Retina (tissue), 1 donor: ENCODE measurements at regions not wholly inside any gene's neighbourhood (a gene's known extent, or its start where the extent isn't known, plus 50 kb on each side); places are given as distances from the start of the nearest gene placed in this dataset.

ENCODE experiments used
- DNase-seq: peaks from one replicate; pipeline ENCODE4 v3.0.0-alpha.2; 2016

DNA sequence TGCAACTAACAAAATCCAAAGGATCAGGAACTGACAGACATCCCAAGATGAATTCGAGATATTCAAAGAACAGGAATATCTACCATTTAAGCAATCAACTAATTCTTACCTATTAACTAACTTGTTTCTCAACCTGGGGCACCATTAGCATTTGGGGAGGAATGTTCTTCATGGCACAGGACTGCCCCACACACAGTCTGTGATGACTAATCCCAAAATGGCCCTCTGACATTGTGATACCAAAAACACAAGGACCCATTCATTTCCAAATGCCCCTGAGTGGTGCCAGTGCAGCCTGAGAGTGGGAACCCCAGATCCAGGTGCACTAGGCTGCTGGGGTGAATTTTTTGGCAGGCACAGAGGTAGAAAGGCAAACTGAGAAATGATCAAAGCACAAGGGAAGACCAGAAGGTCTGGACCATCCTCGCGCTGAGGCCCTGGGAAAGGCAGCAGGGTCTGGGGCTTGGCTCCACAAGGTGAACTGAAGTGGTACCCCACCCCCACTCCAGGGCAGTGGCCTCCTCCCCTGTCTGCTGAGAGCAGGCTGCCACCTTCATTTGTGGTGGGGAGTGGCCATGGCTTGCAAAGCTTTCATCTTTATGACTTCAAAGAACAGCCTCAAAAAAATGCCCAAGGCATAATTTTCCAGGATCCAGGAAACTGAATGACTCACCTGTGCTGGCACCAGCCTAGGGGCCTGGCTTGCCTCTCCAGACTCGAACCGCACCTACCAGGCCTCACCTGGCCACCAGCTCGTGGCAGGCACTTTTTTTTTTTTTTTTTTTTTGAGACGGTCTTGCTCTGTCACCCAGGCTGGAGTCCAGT lies 122.4 kb downstream of the BCOR start:
- DNase-seq: no peak

GRCh38 chrX:39981946-39982345 lies 115.8 kb downstream of the BCOR start:
- no peak for DNase-seq

- DNase-seq: no peak
Measured at GRCh38 chrX:39982948-39983347, 114.8 kb downstream of the BCOR start.

GRCh38 chrX:39983715-39984114 lies 114.0 kb downstream of the BCOR start:
- no peak for DNase-seq

DNA sequence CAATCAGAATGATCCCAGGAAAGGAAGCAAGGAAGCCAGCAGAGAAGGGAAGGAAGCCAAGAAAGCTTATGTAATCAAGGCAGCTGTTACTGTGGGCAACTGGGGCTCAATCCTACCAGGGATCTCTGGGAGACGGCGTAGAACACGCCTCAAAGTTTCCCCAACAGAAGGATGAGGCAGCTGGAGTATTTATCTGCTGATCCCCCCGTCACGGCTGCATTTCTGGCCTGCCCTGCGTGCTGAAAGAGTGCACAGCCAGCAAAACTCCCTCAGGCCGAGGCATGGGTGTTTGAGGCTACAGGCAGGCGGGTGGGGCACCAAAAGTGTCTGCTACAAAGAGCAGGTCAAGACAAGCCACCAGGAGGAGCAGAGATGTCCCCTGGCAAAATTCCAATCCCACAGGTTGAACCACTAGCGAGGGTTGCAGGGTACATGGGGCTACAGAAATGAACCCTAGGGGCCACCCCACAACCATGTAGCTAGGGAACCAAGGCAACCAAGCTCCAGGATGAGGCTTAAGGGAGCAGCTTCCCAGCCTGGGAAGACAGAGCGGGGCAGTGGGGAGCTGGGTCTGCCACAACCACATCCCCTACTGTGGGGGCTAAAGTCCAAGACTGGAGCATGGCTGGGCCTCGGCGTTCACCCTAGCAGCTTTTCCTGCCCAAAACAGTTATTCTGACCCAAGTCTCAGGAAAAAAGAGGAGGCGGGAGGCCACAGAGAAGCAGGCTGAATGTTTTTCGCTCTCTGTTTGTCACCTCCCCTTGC lies 113.4 kb downstream of the BCOR start:
- DNase-seq: no peak

DNA sequence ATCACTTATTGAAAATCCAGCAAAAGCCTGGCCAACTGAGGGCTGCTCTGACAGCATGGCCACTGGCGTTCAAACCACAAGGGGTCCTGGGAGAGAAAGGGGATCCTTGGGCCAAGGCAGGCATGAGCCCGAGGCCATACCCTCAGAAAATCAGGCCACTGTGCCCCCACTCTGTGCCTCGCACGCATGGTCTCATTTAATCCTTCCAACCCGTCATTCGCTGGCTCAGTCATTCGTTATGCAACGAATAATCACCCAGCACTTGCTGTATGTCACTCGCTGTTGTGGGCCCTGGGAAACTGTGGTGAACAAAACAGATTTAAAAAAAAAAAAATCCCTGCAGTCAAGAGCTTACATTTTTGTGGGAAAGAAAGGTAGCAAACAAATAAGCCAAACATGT lies 112.7 kb downstream of the BCOR start:
- DNase-seq: no peak

DNA sequence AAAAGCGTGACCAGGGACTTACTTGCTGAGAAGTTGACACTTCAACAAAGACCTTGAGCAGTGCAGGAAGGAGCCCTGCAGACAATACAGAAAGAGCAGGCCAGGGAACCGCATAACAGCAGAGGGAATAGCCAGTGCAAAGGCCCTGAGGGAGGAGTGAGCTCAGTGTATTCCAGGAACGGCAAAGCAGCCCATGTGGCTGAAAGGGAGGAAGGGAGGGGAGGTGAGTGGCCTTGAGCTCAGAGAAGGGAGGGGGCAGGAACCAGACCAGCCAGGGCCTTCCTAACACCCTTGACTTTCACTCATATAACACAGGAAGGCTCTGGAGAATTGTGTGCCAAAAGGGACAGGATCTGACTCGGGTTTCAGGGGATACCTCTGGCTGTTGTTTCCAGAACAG lies 112.2 kb downstream of the BCOR start:
- DNase-seq: no peak

GRCh38 chrX:39988496-39988895 lies 109.3 kb downstream of the BCOR start:
- no peak for DNase-seq

DNA sequence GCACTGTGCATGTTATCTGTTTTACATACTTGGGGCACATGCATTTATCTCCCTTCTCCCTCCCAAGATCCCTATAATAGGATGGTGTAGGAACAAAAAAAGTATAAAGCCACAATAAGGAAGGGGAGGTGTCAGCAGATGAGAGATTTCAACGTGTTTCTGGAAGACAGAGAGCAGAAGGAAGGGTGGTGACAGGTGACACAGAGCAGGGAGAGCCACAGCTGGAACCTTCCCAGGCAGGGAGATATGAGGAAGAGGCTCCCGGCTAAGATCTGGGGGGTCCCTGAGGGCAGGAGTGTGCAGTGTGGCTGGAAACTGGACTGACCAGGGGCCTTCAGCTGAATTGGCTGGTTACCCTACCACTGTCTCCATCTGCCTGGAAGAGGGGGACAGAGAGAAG lies 107.4 kb downstream of the BCOR start:
- DNase-seq: no peak

- DNase-seq: no peak
Measured at GRCh38 chrX:39992300-39992699, 105.5 kb downstream of the BCOR start.

DNA sequence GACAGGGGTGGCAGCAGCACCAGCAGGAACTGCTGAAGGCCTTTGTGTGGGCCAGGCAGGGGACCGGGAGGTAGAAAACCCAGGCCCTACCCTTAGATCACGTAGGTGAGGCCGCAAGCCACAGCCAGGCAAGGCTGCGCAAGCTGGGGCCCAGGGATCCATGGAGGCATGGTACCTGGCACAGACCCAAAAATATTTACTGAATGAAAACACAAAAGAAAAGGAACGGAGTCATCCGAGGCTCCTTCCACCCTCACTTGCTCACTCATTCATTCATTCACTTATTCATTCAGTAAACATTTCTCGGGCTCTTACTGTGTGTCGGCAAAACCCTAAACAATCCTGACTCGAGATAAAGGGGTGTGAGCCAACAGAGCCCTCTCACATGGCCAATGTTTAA lies 102.3 kb downstream of the BCOR start:
- DNase-seq: no peak

GRCh38 chrX:39996536-39996935 lies 101.2 kb downstream of the BCOR start:
- DNase-seq: no peak

DNA sequence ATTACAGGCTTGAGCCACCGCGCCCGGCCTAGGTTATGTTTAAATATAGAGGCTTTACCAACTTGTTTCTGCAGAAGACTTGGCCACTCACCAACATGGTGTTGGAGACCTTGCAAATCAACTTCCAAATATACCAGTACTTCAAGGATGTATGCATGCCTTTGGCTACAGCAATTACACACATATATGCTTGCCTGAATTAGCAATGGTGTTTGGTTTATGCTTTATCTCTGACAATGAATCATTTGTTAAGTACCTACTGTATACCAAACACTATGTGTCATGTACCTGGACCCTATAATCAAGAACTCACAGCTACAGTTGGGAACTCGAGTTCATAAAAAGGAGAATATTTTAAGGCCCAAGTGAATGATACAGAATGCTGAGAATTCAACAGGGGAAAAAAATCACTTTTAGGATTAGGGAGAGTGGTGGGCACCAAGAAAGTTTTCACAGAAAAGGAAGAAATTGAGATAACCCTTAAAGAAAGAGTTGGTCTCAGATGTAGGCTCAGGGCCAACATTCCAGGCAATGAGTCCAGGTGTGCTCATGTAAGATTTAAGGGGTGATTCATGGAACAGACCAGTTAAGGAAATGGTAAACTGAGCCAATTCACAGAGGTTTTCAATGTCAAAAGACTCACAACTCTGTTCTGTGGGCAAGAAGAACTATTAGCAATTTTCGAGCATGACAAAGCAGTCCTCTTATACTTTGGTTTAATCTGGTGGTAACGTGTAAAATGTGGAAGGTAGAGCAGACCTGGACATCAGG lies 98.9 kb downstream of the BCOR start:
- DNase-seq: no peak
